Islet of Langerhans (tissue), 1 donor: ENCODE measurements at regions not wholly inside any gene's neighbourhood (a gene's known extent, or its start where the extent isn't known, plus 50 kb on each side); places are given as distances from the start of the nearest gene placed in this dataset.

Experiments used
- FAIRE-seq: peaks from one replicate; lab custom pipeline; 2011; peaks lifted over from hg19 to GRCh38; lab: Jason Lieb, UNC

- FAIRE-seq, result no peak
Measured at GRCh38 chr9:8085986-8086385, 286.4 kb upstream of the DMAC1 start.

- no peak for FAIRE-seq
Measured at GRCh38 chr9:8078641-8079140, 279.1 kb upstream of the DMAC1 start.

GRCh38 chr9:8074713-8075286 lies 275.2 kb upstream of the DMAC1 start:
- no peak for FAIRE-seq

- no peak for FAIRE-seq
Measured at GRCh38 chr9:8071445-8071798, 271.8 kb upstream of the DMAC1 start.

GRCh38 chr9:8070779-8071444 lies 271.3 kb upstream of the DMAC1 start:
- FAIRE-seq, result no peak

DNA sequence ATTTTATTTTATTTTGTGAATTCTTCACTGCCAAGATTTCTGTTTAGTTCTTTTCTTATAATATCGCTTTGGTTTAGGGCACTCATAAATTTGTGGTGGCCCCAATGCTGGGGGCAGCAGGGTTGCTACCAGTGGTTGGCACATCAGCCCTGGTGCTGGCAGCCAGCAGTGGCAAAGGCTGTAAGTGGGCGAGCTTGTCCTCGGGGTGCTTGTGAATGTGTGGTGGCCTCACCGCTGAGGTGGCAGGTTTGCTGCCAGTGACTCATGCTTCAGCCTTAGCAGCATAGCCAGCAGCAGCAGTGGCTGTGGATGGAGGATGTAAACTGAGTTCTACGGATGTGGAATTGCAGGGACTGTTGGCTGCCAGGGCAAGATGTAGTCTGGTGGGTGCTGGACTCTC lies 262.9 kb upstream of the DMAC1 start:
- no peak for FAIRE-seq

GRCh38 chr9:8053501-8053900 lies 253.9 kb upstream of the DMAC1 start:
- FAIRE-seq, result no peak

DNA sequence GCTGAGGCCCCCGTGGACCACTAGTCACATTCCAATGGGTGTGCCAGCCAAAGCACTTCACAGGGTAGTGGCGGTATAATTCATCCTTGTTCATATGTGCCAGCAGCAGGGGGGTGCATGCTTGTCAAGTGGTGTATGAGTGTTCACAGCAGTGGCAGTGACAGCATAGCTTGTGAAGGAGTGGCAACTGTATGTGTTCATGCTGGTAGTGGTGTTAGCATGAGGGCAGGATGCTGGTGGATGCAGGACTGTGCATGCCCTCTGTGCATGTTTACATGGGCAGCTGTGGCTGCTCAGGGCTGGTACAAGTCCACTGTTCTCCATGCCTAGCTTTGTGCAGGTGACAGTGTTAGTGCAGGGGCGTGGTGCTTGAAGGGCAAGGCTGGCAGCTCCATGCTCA lies 253.4 kb upstream of the DMAC1 start:
- no peak for FAIRE-seq

DNA sequence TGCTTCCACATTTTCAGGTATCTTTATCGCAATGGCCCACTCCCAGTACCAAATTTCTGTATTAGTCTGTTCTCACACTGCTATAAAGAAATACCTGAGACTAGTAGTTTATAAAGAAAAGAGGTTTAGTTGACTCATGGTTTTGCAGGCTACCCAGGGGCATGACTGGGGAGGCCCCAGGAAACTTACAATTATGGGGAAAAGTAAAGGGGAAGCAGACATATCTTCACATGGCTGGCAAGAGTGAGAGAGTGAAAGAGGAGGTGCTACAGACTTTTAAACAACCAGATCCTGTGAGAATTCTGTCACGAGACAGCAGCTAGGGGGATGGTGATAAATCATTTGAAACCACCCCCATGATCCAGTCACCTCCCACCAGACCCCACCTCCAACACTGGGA lies 238.2 kb upstream of the DMAC1 start:
- FAIRE-seq, result no peak

DNA sequence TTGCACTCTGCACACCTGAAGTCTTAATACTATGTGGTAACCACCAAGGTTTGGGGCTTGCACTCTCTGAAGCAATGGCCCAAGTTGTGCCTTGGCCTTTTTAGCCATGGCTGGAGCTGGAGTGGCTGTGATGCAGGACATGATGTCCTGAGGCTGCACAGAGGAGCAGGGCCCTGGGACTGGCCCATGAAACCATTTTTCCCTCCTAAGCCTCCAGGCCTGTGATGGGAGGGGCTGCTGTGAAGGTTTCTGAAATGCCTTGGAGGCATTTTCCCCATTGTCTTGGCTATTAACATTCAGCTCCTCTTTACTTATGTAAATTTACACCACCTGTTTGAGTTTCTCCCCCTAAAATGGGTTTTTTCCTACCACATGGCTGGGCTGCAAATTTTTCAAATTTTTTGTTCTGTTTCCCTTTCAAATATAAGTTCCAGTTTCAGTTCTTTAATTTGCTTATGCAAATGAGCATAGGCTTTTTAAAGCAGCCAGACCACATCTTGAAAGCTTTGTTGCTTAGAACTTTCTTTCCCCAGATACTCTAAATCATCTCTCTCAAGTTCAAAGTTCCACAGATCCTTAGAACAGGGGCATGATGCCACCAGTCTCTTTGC lies 237.4 kb upstream of the DMAC1 start:
- FAIRE-seq, result no peak

- no peak for FAIRE-seq
Measured at GRCh38 chr9:8033794-8034193, 234.2 kb upstream of the DMAC1 start.

DNA sequence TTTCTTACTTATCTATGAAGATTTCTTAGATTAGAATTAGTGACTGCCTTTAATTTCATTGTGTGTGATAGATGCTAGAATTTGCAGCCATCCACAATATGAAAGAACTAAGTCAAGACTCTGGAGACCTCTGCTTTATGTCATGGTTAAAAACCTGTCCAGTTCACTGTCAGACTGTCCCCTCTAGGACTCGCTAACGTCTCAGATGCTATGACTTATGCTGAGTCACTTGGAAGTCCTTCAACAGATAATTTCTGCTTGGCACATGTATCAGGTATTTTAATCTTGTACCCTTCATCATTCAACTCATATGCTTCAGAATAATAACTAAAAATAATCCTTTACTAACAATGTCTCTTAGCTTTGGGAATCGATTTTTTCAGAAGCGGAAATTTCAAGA lies 230.5 kb upstream of the DMAC1 start:
- FAIRE-seq, result no peak

- FAIRE-seq, result no peak
Measured at GRCh38 chr9:8027351-8027750, 227.8 kb upstream of the DMAC1 start.

- no peak for FAIRE-seq
Measured at GRCh38 chr9:8025551-8025950, 226.0 kb upstream of the DMAC1 start.

DNA sequence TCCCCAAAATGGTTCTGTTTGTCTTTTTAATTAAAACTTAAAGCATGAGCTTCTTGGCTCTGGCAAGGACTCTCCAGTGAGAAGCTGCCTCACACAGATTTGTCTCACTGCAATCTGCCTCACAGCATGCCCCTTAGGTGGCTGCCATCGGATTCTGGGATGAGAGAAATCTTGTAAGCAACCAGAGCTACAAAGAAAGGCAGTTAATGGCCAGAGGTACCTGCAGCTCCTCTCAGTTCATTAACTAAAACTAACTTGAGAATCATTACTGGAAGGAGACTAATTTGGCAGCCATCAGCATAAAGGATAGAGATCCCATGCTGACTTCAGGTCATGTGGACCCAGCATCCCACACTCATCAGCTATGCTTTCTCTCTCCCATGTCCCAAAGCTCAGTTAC lies 220.6 kb upstream of the DMAC1 start:
- FAIRE-seq, result no peak

GRCh38 chr9:8019636-8020035 lies 220.1 kb upstream of the DMAC1 start:
- FAIRE-seq, result no peak

DNA sequence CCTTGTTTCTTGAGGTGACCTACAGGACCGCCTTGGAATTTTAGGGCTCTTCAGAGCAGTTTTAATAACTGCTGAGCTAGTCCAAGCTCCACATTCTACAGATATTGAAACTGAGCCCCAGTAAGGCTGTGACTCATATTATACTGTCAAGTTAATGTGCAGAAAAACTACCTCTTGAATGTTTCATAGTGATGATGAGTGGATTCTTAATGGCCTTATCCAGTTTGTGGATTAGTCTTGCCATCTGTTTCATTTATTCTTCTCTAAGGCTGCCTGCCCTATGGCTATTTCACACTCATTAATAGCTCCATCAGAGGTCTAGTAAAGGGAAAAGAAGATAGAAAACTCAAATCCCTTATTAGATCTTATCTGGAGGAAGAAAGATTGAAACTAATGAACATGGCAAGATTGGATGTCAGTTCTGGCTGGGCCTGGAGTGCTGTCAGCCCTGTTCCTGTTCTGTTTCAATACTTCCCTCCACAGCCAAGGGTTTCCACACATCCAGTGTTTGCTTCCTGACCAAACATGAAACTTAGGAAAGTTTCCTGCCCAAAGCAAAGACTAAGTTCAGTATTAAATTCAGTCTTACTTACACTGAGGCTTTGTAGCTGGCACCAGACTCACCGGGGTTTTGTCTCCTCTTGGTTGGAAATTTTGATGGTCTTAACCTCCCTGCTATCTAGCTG lies 215.6 kb upstream of the DMAC1 start:
- FAIRE-seq, result no peak

DNA sequence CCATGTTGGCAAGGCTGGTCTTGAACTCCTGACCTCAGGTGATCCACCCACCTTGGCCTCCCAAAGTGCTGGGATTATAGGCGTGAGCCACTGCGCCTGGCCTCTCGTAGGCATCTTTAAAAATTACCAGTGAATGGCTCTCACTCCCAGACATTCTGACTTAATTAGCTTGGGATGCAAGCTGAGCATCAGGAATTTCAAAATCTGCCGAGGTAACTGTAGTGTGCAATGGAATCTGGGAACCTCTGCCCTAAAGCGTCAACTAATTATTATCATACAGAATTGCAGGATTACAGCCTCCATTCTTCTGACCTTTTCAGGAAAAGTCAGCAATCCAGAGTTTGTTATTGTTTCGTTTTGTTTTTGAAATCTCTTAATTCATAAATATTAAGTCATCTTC lies 213.4 kb upstream of the DMAC1 start:
- no peak for FAIRE-seq

GRCh38 chr9:8011974-8012373 lies 212.4 kb upstream of the DMAC1 start:
- FAIRE-seq, result peak; percentile 21

- FAIRE-seq, result no peak
Measured at GRCh38 chr9:7996558-7996957, 197.0 kb upstream of the DMAC1 start.

DNA sequence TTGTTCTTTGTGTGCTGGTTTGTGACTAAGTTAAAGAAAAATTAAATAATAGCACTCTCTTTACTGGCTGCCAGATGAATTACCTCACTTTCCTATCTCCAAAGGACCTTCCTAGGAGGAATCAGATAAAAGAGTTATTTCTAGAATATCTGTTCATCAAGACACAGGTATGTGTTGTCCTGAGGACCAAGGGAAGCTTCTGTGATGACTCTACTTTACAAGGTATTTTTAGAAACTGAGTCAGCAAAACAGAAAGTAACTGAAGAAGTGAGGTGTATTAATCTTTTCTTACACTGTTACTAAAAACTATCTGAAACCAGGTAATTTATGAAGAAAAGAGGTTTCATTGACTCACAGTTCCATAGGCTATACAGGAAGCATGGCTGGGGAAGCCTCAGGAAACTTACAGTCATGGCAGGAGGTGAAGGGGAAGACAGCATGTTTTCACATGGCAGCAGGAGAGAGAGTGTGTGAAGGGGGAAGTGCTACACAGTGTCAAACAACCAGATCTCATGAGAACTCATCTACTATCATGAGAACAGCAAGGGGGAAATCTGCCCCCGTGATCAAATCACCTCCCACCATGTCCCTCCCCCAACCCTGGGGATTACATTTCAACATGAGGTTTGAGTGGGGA lies 189.2 kb upstream of the DMAC1 start:
- no peak for FAIRE-seq

DNA sequence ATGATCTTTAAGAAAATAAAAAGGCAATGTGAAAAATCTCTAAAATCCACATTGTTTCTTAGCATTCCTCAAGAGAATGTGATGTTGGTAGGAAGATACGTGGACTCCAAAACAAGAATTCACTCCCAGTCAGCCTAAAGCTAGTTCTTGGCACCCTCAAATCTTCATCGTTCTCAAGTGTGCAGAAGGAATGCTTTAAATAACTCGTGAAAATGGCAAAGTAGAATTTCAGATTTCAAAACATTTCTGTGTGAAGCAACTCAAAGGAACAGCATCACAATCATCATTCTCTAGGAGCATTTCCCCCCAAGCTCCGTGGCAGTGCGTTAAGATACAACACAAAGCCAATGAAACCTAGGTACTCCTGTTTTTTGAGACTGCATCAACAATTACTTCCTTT lies 185.1 kb upstream of the DMAC1 start:
- FAIRE-seq, result no peak

GRCh38 chr9:7984203-7984602 lies 184.6 kb upstream of the DMAC1 start:
- no peak for FAIRE-seq
